Fibroblast of the aortic adventitia (primary cell): ENCODE measurements at regions not wholly inside any gene's neighbourhood (a gene's known extent, or its start where the extent isn't known, plus 50 kb on each side); places are given as distances from the start of the nearest gene placed in this dataset.

Experiments used
- DNase-seq: peaks from one replicate; pipeline ENCODE4 v3.0.0-alpha.2; 2010; ENCODE audit warnings: low read depth
- H3K4me3 ChIP-seq: 2 replicates; pipeline ENCODE4 v1.5.1; 2011; ENCODE audit warnings: low read depth, mild to moderate bottlenecking, control low read depth, low read length, moderate library complexity
- TF ChIP-seq, protein P1 (sequence below): IDR thresholded peaks from 2 replicates; pipeline ENCODE4 v1.5.1; 2011; ENCODE audit warnings: mild to moderate bottlenecking, low read length, control low read depth, inconsistent platforms; ENCODE audit not compliant: insufficient read depth

DNA sequence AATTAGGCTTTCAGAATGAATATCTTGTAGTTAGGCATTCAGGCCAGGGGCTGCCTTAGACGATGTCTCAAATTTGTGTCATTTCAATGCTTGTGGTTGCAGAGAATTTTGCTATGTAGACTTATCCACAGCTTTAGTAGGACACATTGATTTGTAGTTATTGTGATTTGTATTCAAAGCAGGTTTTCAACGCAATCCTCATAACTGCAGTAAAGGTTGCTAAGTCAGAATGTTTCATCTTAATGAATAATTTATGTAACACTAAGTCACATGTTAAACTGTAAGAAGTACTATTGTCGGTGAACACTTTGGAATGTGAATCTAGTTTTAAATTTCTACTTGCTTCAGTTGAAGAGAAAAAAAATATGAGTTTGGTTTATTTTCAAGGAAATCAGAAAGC is 1117.2 kb upstream of the SPRY2 start:
- H3K4me3 ChIP-seq, result no peak overlapping the region
- TF ChIP-seq, protein P1, sequence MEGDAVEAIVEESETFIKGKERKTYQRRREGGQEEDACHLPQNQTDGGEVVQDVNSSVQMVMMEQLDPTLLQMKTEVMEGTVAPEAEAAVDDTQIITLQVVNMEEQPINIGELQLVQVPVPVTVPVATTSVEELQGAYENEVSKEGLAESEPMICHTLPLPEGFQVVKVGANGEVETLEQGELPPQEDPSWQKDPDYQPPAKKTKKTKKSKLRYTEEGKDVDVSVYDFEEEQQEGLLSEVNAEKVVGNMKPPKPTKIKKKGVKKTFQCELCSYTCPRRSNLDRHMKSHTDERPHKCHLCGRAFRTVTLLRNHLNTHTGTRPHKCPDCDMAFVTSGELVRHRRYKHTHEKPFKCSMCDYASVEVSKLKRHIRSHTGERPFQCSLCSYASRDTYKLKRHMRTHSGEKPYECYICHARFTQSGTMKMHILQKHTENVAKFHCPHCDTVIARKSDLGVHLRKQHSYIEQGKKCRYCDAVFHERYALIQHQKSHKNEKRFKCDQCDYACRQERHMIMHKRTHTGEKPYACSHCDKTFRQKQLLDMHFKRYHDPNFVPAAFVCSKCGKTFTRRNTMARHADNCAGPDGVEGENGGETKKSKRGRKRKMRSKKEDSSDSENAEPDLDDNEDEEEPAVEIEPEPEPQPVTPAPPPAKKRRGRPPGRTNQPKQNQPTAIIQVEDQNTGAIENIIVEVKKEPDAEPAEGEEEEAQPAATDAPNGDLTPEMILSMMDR, result no peak
- DNase-seq, result no peak

DNA sequence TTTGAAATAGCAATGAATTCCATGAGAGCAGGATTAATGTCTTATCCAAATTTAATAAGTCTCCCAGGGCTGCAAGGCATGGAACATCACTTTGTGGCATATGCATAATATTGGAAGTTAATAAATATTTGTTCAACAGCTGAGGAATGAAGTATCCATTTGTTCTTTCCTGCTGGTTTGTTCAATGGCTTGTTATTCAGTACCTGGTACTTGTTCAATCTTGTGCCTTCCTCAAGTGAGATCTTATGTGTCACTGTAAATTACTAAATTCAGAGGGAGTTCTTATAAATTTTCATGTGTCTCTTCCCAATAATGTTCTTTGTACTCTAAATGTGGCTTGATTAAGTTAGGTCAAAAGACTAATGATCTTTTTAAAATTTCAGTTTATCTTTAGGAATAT is 1105.5 kb upstream of the SPRY2 start:
- DNase-seq, result no peak
- TF ChIP-seq, protein P1, result no peak
- H3K4me3 ChIP-seq, result no peak overlapping the region

DNA sequence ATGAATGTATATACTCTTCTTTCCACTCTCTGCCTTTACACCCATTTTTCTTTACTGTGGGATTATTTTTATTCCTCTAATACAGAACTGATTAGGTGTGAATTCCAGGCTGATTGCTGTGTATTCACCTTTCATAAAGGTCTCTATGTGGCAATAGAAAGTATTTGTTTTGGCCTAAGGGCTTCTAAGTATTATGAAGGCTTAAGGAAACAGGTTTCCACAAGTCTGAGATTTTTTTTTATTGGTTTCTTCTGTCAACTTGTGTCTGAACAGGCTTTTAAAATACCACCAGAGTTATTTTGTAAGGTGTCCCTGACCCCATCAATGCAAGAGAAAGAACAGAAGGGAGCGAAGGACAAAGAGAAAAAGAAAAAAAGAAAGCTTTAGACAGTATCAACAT is 1102.0 kb upstream of the SPRY2 start:
- DNase-seq, result no peak
- TF ChIP-seq, protein P1, result no peak
- H3K4me3 ChIP-seq, result no peak overlapping the region

DNA sequence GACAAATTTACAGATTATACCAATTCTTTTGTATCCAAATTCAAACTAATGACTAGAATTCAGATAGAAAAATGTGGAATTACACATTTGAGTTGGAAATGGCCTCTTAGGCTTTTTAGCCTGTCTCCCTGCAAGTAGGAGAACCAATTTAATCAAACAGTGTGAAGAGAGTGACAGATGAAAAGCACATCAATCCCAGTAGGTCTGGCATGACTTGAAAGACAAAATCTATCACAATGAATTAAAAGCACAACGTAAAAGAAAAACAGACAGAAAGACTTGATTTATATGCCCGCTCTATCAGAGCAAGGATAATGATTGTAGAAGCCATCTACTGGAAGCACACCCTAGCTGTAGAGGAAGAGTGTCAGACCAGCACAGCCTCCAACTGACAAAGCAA is 1084.4 kb upstream of the SPRY2 start:
- TF ChIP-seq, protein P1, result no peak
- DNase-seq, result no peak
- H3K4me3 ChIP-seq, result no peak overlapping the region

DNA sequence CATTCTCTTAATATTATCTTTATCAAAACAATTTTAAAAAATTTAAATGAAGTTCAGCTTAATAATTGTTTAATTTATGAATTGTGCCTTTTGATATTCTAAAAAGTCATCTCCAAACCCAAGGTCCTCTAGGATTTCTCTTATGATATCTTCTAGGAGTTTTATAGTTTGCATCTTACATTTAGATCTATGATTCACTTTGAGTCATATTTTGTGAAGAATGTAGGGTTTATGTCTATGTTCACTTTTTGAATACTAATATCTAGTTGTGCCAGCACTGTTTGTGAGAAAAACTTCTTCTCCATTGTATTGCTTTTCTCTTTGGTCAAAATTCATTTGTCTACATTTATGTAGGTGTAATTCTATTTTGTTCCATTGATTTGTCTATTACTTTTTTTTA is 1068.4 kb upstream of the SPRY2 start:
- TF ChIP-seq, protein P1, result no peak
- no peak for DNase-seq
- no peak overlapping the region for H3K4me3 ChIP-seq

DNA sequence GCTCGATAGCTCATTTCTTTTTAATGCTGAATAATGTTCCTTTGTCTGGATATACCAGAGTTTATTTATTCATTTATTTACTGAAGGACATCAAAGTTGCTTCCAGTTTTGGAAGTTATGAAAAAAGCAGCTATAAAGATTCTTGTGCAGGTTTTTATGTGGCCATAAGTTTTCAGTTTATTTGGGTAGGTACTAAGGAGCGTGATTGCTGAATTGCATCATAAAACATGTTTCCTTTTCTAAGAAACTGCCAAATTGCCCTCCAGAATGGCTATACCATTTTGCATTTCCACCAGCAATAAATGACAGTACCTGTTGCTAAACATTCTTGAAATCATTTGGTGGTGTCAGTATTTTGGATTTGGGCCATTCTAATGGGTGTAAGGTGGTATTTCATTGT is 1067.7 kb upstream of the SPRY2 start:
- DNase-seq, result no peak
- no peak overlapping the region for H3K4me3 ChIP-seq
- TF ChIP-seq, protein P1, result no peak

DNA sequence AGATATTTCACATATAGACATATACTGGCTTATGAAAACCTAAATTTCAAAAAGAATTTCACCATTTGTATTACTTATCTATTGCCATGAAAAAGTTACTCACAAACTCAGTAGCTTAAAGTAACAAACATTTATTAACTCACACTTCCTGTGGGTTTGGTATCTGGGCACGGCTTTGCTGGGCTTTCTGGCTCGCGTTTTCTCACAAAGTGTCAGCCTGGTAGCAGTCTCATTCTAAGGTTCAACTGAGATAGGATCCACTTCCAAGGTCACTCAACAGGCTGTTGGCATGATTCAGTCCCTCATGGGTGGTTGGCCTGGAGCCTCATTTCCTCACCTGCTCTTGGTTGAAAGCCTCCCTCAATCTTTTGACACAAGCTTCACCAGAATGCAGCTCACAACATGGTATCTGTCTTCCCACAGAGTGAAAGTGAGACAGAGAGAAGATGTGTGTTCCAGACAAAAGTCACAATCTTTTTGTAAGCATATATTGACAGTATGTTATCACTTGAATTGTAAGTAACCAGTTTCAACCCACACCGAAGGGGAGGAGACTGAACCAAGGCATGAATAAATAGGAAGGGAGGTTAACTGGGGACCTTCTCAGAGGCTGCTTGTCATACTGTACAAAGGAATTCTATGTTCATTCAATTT is 1065.8 kb upstream of the SPRY2 start:
- no peak overlapping the region for H3K4me3 ChIP-seq
- no peak for DNase-seq
- TF ChIP-seq, protein P1, result no peak
